ENCODE measurements at regions not wholly inside any gene's neighbourhood (a gene's known extent, or its start where the extent isn't known, plus 50 kb on each side); places are given as distances from the start of the nearest gene placed in this dataset.

- TF ChIP-seq CTCF (IDR thresholded peaks at IDR 0.05; ENCODE audit: low read depth, low read length, missing input control), result no peak
- no peak for TF ChIP-seq TAF1 (conservative IDR thresholded peaks at IDR 0.05)
- no peak for TF ChIP-seq SP1 (IDR thresholded peaks at IDR 0.05)
- no peak for TF ChIP-seq FOXA1 (IDR thresholded peaks at IDR 0.05)
- no peak for TF ChIP-seq RAD21 (IDR thresholded peaks at IDR 0.05)
- no peak for TF ChIP-seq GABPA (IDR thresholded peaks at IDR 0.05 in 1 of 2, conservative IDR thresholded peaks at IDR 0.05 in 1 of 2)
- no peak for TF ChIP-seq EGR1 (IDR thresholded peaks at IDR 0.05; ENCODE audit: low read depth in 2 of 2)
- TF ChIP-seq ATF3 (IDR thresholded peaks at IDR 0.05), result no peak
- no peak for TF ChIP-seq RXRA (IDR thresholded peaks at IDR 0.05)
- TF ChIP-seq REST (IDR thresholded peaks at IDR 0.05), result no peak
- no peak for TF ChIP-seq HNF4G (IDR thresholded peaks at IDR 0.05)
- no peak for TF ChIP-seq JUND (IDR thresholded peaks at IDR 0.05)
- no peak for TF ChIP-seq MAX (IDR thresholded peaks at IDR 0.05)
- no peak for TF ChIP-seq NR2F2 (IDR thresholded peaks at IDR 0.05)
These were observed 144.9 kb downstream of the THBS2 start for GRCh38 chr6:169108753-169109152.

Measured in liver (tissue), 3 donors.